ENCODE measurements at regions not wholly inside any gene's neighbourhood (a gene's known extent, or its start where the extent isn't known, plus 50 kb on each side); places are given as distances from the start of the nearest gene placed in this dataset.

DNA sequence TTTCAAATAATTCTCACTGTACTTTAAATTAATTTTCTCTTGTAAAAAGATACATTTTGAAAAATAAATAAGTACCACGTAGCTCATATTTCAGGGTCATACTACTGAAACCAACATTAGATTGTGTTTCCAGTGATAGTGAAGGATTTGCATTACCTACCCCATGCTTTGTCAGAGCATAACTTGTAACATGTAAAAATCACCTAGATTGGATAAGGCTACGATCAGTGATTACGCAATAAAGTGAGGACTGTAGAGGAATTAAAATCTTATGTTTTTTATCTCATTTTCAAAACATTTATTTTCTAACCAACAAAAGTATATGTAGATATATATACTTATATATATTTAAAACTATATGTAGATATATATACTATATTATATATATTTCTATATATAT, 89.4 kb upstream of the VRK2 start:
- Mint-ChIP-seq H3K27ac (ENCODE audit: unreplicated experiment) (no peak overlapping the region), H3K9me3 (ENCODE audit: low read depth) (no peaks in the 10 kb centered on the region), H3K4me1 (ENCODE audit: low read depth) (no peaks in the 10 kb centered on the region), H3K27me3 (ENCODE audit: low read depth) (no peaks in the 10 kb centered on the region), H3K36me3 (ENCODE audit: low read depth) (no peaks in the 10 kb centered on the region), H3K4me3 (ENCODE audit: unreplicated experiment) (no peak overlapping the region)
- DNase-seq (ENCODE audit: low spot score) = no peak
- no peak for TF ChIP-seq CTCF (IDR thresholded peaks at IDR 0.05)

DNA sequence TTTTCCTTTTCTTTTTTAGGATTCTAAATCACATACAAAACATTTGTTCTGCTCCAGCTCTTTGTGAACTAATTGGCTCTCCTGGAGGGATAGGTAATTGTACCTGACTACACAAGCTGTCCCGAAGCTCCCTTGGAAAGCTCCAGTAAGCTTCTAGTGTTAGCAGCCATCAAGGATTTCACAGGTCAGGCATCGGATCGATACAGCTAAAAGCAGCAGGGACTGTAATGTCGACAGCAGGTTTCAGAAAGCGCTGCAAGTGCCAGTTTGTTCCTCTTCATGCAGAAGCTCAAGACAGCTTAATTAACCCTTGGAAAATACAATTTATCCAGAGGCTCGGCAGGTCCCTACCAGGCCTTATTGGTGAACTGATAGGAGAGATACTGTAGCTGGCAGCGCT, 87.2 kb upstream of the VRK2 start:
- H3K9me3 Mint-ChIP-seq (ENCODE audit: low read depth) = no peaks in the 10 kb centered on the region
- H3K27me3 Mint-ChIP-seq (ENCODE audit: low read depth) = no peaks in the 10 kb centered on the region
- no peak overlapping the region for H3K4me3 Mint-ChIP-seq (ENCODE audit: unreplicated experiment)
- no peak overlapping the region for H3K27ac Mint-ChIP-seq (ENCODE audit: unreplicated experiment)
- no peaks in the 10 kb centered on the region for H3K4me1 Mint-ChIP-seq (ENCODE audit: low read depth)
- no peak for DNase-seq (ENCODE audit: low spot score)
- H3K36me3 Mint-ChIP-seq (ENCODE audit: low read depth) = no peaks in the 10 kb centered on the region
- TF ChIP-seq CTCF (IDR thresholded peaks at IDR 0.05) = no peak

GRCh38 chr2:57962861-57963260, 83.7 kb upstream of the VRK2 start:
- no peaks in the 10 kb centered on the region for H3K27me3 Mint-ChIP-seq (ENCODE audit: low read depth)
- no peaks in the 10 kb centered on the region for H3K4me1 Mint-ChIP-seq (ENCODE audit: low read depth)
- TF ChIP-seq CTCF (IDR thresholded peaks at IDR 0.05) = no peak
- no peaks in the 10 kb centered on the region for H3K36me3 Mint-ChIP-seq (ENCODE audit: low read depth)
- no peak overlapping the region for H3K4me3 Mint-ChIP-seq (ENCODE audit: unreplicated experiment)
- DNase-seq (ENCODE audit: low spot score) = no peak
- H3K27ac Mint-ChIP-seq (ENCODE audit: unreplicated experiment) = no peak overlapping the region
- no peaks in the 10 kb centered on the region for H3K9me3 Mint-ChIP-seq (ENCODE audit: low read depth)

DNA sequence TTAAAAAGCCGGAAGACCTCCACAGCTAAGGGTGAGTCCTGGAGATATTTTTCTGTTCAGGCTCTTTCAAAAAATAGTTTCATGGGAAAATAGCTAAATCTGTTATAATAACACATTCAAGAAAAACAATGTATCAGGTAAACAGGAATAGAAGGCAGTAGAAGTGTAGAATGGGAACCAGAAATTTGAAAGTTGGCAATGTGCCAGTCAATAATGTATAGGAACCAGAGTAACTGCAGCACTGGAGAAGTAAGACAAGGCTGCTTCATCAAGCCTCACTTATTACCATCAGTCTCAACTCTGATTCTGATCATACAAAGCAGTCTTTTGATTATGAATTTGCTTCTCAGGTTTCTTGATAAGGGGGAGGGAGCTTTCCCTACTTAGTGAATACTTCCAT, 81.4 kb upstream of the VRK2 start:
- TF ChIP-seq CTCF (IDR thresholded peaks at IDR 0.05) = no peak
- no peak overlapping the region for H3K27ac Mint-ChIP-seq (ENCODE audit: unreplicated experiment)
- peaks cover 1% of the 10 kb centered on the region for H3K27me3 Mint-ChIP-seq (ENCODE audit: low read depth)

DNA sequence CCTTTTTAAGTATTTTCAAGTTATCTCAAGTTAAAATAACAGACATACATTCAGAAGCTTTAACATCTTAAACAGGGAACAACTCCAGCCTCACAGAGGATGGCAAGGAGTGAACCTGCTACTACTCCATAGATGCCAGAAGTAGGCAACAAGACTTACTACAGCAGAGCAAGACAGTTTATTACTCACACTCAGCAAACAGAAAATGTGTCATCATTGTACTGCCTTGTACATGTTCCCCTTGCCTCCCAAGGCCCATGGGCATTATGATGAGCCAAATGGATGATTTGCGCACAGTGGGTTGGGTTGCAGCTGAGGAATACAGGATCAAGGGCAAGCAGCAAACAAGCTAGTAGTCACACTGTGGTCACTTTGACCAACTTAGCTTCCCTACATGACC, 80.6 kb upstream of the VRK2 start:
- peaks cover 3% of the 10 kb centered on the region for H3K9me3 Mint-ChIP-seq (ENCODE audit: low read depth)
- no peak for TF ChIP-seq CTCF (IDR thresholded peaks at IDR 0.05)
- no peaks in the 10 kb centered on the region for H3K4me1 Mint-ChIP-seq (ENCODE audit: low read depth)
- peaks cover 1% of the 10 kb centered on the region for H3K27me3 Mint-ChIP-seq (ENCODE audit: low read depth)
- H3K4me3 Mint-ChIP-seq (ENCODE audit: unreplicated experiment) = no peak overlapping the region
- H3K36me3 Mint-ChIP-seq (ENCODE audit: low read depth) = peaks cover 1% of the 10 kb centered on the region
- H3K27ac Mint-ChIP-seq (ENCODE audit: unreplicated experiment) = no peak overlapping the region
- no peak for DNase-seq (ENCODE audit: low spot score)

More for the DNA sequence above, 81.4 kb upstream of the VRK2 start:
- Mint-ChIP-seq H3K36me3 (ENCODE audit: low read depth) (no peaks in the 10 kb centered on the region), H3K9me3 (ENCODE audit: low read depth) (no peaks in the 10 kb centered on the region), H3K4me1 (ENCODE audit: low read depth) (no peaks in the 10 kb centered on the region), H3K4me3 (ENCODE audit: unreplicated experiment) (no peak overlapping the region)
- DNase-seq (ENCODE audit: low spot score) = no peak
